HS-5 (cell line): ENCODE measurements at regions not wholly inside any gene's neighbourhood (a gene's known extent, or its start where the extent isn't known, plus 50 kb on each side); places are given as distances from the start of the nearest gene placed in this dataset.

ENCODE experiments used
- DNase-seq: peaks from one replicate; pipeline ENCODE4 v3.0.0-alpha.2; 2012; ENCODE audit warnings: low read depth

DNA sequence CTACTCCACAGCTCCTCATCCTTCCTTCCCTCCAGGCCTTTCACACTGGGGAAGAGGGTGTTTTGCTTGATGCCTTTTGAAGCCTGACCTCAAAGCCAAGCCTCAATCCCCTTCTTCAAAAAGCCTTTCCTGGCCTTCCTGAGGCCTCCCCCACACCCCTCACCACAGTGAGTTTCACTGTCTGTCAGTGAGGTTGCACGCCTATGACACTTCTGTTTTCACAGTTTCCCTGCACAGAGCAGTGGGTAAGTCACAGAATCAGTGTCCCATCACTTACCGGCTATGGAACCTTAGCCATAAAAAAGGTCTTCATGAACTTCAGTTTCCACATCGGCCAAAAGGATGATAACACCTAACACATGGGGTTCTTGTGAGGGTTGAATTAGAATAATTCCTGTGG lies 371.4 kb downstream of the UQCRFS1 start:
- no peak for DNase-seq

DNA sequence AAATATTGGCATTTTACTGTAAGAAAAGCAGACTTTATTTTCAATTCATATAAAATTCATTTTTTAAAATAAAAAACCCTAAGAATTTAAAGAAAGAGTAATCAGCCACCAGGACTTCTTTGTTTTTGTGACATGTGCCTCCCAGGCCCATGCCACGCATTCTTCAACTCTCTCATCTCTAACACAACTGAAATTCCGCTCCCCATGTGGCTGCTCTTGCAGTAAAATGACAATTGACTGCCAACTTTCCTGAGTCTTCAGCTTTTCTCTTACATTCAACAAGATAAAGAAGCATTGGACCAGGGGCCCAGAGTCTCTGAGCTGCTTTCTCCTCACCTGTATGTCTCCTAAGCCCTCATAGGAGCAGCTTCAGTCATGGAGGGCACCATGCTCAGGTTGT lies 372.1 kb downstream of the UQCRFS1 start:
- DNase-seq: no peak

DNA sequence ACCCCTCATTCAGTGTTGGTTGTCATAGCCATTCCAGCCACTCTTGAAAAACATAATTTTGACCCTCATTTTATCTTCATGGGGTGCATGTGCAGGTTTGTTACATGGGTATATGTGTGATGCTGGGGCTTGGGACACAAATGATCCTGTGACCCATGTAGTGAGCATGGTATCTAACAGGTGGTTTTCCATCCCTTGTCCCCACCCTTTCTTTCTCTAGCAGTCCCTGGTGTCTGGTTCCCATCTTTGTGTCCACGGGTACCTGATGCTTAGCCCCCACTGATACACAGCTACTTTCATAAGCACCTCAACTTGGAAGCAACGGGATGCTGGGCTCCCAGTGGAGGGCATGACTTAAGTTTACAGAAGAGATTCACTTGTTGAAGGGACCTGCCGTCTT lies 373.5 kb downstream of the UQCRFS1 start:
- no peak for DNase-seq

DNA sequence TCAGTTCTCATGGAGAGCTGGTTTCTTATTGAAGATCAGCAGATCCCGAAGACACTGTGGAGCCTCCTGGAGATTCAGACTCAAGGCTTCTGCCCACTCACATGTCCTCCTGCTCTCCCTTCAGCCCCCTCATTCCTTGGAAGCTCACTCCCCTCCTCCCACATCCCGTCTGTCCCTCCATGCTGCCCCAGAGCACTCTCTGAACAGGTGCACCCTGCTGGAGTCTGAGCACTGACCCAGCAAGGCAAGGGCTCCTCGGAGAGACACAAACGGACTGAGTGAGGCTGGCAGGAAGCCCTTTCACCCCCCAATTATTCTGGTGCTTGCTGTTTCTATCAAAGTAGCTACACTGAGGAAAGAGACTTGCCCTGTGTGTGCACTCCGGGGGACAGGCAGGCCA lies 374.0 kb downstream of the UQCRFS1 start:
- no peak for DNase-seq

DNA sequence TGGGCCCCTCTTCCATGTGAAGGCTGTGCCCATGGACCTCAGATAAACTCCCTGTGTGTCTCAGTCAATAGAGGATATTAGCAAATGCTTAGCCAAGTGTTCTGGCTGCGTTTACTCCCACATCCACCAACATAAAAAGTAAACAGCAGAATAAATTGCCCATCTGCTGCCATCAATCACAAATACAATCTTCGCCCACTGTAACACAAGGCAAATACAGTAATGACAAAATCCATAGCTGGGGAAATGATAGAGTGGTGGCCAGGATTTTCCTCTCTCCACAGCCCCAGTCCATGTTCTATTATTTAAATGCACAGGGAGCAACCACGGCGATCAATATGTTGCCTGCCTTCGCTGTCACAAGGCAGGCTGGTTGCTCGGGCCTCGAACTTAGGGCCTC lies 376.5 kb downstream of the UQCRFS1 start:
- DNase-seq: no peak

DNA sequence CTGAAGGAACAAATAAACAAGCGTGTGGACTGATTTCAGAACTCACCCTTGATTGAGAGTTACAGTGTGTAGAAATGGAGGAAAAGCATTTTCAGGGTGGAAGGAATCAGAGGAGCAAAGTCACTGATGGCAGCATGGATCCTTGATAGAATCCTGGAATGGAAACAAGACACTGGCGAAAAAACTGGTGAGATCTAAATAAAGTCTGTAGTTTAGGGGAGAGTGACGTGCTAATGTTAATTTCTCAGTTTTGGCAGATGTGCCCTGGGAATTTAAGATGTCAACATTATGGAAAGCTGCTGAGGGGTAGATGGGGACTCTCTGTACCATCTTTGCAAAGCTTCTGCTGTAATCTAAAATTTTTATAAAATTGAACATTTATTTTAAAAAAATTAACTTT lies 378.0 kb downstream of the UQCRFS1 start:
- no peak for DNase-seq

DNA sequence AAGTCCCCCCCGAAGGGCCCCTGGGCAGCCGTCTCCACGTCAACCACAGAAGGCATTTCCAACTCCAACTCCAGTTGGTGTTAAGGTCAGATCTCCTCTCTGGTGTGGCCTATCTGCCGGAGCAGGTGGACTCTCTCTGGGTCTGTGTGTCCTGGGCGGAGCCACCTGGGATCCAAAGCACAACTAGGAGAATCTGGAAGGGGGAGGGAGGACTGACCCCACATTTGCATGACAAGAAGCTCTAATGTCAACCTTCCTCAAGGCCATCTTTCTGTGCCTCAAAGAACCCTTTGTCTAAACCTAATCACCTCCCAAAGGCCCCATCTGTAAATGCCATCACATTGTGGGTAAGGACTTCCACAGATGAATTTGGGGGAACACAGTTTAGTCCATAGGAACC lies 381.5 kb downstream of the UQCRFS1 start:
- no peak for DNase-seq

DNA sequence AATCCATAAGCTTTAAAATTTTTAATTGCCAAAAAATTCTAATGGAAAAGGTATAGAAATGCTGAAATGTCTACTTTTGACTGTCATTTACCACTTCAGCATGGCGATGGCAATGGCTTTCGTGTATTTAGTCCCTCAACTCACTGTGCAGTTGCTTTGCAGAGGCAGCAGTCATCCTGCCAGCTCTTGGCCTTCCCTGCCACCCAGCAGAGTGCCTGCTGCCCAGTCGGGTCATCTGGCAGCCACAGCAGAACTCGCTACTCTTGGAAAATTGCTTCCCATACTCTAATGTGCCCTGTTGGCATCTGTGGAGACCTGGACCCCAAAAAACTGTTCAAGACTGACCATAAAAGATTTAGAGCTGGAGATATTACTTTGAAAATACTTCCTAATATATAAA lies 383.2 kb downstream of the UQCRFS1 start:
- DNase-seq: no peak

DNA sequence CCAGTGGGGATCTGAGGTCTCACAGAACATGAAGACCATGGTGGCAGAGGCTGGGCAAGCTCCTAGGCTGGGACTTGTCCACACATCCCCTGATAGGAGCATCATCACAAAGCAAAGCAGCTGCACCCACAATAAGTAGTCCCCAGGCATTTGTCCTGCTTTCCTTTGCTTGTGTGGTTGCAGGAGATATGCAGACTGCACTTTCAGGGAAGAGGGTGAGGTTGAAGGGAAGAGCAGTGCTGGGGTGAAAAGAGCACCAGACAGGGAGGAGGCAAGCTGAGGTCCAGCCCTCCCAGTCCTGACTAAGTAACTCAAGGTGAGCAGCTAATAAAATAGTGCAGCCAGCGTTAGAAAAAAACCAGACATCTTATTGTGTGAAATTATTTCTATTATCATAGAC lies 383.6 kb downstream of the UQCRFS1 start:
- no peak for DNase-seq

DNA sequence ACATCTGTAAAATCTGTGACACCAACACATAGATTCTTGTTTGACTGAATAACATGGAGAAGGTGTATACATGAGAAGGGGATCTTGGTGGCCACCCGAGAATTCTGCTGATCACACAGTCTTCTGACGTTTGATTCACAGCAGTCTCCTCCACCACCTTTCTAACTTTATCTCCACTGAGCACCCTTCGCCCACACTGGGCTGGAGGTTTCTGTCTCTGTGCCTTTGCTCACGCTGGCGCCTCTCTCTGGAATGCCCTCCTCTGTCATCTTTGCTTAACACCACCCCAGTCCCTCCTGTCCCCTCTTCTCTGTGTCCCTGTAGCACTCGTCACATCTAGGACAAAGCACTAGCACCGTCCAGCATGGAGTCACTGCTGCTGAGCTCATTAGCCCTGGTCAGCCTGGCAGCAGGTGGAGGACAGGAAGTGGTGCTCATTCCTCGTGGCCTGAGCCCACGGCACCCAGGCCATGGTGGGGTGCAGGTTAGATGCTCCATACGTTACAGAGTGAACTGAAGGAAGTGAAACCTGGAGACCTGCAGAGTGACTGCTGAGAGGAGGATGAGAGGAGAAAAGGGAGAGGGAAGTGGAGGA lies 384.6 kb downstream of the UQCRFS1 start:
- DNase-seq: no peak

DNA sequence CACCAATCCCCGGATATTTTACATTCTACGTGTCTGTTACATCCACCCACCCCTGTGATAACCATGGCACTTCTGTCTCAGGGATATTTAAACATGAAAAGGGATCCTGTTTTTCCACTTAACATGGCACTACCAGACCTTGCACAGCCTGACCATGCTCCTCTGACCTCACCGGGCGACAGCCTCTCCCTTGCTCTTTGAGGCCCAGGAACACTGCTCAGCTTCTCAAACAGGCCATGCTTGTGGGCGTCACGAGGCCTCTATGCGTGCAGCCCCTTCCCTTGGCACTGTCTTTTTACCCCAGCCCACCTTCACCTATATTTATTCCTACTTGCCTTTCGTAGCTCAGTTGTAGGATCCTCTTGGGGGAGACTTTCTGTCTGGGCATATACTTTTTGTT lies 385.6 kb downstream of the UQCRFS1 start:
- no peak for DNase-seq

DNA sequence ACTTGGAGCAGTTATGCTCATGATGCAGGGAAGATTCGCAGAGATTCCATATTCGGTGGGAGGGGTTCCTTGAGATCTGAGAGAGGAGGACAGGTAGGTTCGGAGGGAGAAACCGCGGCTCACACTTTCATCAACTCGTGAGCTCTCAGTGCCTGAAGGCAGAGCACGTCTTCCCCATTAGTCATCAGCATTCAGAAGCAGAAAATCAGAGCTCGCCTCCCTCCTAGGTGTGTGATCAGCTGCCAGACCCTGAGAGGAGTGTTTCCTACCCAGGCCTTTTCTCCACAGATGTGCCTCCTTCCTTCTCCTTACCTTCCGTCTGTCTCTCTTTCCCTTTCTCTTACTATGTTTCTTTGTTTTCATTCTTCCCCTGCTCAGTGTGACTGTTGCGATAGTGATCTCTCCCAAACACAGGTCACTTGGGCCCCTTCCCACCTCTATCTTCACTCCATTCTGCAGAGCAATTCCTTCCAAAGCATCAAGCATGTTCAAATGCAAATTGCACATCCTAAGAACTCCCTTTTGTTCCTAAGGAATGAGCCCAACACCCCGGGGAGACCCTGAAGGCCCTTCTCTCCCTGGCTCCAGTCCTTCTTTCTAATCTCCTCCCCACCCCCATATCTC lies 389.5 kb downstream of the UQCRFS1 start:
- no peak for DNase-seq

DNA sequence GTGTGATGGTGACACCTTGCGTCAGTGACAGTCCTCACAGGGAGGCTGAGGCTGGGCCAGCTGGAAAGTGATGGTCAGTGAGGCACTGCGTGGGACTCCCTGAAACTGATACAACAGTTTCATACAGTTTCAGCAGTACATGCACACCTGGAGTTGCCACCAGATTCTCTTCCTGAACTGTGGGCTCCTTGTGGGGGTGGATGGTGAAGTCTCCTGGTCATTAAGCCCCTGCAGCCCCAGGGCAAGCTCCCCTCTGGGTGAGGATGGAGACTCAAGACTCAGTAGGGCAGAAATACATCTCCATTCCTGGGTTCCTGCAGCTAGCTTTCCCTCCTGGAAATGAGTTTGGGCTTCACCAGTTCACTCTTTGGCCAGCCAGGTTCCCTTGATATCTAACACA lies 392.7 kb downstream of the UQCRFS1 start:
- no peak for DNase-seq

DNA sequence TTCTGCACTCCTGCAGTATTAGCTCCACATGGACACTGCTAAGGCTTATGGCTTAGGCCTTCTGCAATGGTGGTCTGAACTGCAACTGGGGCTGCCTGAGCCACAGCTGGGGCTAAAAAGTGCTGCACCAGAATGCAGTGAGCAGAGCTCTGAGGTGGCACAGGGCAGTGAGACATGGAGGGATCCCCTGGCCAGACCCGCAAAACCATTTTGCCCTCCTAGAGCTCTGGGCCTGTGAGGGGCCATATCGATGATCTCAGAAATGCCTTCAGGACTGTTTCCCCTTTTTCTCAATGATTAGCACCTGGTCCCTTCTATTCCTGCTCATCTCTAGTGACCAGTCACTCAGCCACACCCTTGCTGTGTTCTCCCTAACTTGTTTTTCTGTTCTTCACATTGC lies 397.7 kb downstream of the UQCRFS1 start:
- no peak for DNase-seq

DNA sequence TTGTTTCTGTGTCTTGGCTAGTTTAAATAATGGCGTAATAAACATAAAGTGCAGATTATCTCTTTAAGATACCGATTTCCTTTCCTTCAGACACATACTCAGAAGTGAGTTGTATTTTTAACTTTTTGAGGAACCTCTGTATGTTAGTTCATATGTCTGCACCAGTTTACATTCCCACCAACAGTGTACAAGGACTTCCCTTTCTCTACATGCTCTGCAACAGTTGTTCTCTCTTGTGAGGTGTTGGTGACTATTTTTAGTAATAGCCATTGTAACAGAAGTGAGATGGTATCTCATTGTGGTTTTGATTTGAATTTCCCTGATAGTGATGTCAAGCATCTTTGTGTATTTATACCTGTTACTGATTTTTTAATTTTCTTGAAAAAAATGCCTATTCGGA lies 418.6 kb downstream of the UQCRFS1 start:
- DNase-seq: no peak

DNA sequence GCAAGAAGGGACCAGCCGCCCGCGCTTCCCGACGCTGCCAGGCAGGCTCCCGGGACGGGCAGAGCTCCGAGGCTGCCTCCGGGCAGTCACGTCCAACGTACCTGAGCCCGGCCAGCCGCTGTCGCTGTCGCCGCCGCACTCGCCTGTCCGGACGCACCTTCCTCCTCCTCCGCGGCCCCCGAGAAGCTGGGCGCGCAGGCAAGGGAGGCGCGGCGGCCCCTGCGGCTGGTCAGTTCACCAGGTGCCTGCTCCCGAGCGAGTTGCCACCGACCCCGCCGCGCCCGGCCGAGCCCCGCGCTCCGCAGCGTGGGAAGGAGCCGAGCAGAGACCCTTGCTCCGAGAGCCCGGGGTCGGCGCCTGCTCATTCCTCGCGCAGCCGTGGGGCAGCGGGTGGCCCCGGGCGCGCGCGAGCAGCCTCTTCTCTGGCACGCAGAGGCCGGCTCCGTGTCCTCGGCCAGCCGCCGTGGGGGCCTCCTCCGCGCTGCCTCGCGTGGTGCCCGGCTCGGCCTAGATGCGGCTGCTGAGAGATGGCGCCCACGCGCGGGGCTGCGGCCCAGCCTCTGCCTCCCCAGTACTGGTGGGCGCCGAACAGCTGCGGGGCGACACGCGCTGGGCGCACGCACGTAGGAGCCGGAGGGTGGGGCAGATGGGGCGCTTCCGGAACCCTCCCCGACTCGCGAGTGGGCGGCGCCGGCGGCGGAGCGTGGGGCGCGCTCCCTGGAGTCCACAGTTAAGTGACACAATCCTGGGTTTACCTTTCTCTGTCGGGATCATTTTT lies 419.4 kb downstream of the UQCRFS1 start:
- DNase-seq: no peak

DNA sequence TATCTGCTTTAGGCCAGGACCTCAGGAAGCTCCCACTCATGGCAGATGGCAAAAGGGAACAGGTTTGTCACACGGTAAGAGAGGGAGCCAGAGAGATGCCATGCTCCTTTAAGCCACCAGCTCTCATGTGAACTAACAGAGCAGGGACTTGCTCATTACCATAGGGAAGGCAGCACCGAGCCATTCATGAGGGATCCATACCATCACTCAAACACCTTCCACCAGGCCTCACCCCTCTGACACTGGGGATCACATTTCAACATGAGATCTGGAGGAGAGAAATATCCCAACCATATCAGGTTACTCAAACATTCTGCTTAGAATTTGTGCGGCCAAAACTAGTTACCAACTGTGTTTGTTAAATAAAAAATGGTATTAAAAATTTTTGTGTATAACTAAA lies 427.0 kb downstream of the UQCRFS1 start:
- no peak for DNase-seq

DNA sequence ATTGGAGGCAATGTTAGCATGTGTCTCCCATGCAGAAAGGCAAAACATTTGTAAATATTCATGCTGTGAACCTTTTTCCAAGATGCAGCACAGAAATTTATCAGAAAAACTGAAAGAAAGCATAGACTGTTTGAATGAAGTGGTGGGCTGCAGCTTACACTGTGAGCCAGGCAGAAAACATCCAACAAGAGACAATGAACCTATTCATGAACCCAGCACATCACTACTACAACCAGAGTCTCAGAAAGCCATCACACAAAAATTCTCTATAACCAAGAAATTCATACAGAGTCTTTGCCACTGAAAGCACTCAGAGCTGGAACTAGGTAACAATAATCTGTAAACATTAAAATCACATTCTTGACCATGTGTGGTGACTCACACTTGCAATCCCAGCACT lies 448.9 kb downstream of the UQCRFS1 start:
- DNase-seq: no peak

DNA sequence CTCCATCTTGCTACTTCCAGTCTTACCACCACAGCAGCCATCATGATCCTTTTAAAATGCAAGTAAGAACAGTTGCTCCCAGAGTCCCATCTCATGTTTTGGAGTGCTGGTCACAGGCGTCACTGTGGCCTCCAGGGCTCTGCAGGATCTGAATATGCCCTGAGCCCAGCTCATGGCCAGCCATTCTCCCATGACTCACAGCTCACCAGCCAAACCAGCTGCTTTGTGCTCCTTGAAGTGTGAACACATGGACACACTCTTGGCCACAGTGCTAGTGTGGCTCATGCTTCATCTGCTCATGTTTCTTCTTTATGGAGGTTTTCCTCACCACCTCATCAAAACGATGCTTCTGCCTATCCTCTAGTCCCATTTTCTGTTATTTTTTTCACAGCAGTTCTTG lies 466.5 kb downstream of the UQCRFS1 start:
- no peak for DNase-seq

DNA sequence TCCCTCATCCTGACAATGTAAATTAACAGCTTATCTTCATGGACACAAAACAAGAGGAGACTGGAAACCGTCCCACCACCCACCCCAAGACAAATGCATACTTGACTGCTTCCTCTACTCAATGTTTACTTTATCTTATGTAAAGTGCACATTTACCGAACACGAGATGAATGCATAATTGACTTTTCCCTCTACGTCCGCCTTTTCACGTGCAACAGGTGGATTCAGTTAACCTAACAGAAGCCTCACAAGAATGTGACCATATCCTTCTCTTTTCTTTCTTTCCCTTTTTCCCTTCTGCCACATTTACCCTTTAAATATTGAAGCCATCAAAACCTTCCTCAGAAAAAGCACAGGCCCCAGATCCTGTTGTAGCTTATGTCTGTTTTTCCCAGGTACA lies 468.0 kb downstream of the UQCRFS1 start:
- DNase-seq: no peak

DNA sequence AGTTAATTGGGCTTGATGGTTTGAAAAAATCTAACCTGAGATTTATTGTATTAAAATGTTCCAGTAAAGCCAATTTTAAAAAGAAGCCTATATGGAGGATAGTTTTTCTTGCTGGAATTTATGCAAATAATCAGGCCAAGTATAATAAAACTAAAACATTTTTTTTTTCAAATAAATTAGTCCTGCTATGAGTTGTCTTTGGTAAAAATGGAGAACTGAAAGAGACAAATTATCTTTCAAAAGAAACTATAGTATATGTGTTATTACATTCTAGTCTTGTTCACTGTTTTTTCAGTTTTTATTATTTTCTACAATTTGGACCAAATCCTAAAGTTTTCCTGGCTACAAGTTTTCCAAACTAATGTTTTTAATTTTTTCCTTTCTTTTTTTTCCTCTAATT lies 468.9 kb downstream of the UQCRFS1 start:
- DNase-seq: no peak

DNA sequence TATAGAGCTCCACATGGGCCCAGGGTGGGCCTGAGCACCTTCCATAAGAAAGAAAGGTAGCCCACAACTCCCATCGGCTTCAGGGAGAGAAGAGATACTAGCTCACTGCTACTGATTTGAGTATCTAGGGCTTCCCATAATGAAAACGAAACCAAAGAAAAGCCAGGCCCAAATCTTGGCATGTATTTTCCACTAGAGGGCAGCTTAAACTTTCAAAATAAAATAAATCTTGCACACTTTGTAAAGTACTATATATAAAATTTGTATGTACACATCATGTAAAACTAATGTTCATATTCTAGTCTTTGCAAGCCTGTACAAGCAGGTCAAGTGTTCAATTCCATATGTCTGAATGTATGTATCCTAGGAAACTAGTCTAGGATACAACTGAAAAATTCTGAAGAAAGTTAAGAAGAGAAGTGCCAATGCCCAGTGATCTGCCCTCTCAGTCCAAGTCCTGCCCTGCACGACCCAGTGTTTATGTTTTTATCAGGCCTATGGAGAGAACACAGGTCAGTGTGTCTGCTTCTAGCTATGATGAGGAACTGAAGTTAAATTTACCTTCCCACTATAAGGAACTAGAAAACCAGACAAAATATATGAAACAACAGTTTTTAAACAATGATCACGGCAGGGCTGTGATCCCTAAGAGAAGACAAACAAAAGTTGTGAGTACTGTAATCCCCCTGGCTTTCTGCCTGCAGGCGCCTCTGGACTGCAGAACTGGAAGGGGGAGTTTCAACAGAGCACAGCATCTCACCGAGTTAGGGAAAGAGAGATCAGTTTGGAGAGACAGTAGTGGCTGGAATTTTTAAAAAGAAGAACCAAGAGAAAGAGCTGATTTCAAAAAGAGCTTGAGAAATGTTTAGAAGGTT lies 475.7 kb downstream of the UQCRFS1 start:
- peak; percentile 25 for DNase-seq

DNA sequence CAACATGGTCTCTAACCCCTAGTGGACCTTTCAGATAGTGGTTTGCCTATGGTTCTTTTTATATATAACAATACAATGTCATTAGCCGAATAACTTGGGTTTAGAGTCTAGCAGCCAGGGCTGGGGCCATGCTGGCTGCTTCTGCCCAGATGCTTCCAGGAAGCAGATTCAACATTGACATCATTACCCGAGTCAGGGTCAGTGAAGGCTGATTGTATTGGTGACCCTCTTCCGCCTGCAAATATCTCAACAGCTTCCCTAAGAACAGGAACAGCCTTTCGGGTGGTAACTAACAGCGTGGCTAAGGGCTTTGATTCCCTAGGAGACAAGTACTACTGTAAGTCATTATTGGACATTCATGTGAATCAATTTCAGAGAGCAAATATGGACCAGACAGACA lies 476.4 kb downstream of the UQCRFS1 start:
- no peak for DNase-seq
